ENCODE measurements at regions not wholly inside any gene's neighbourhood (a gene's known extent, or its start where the extent isn't known, plus 50 kb on each side); places are given as distances from the start of the nearest gene placed in this dataset.
"Not testable (repeated sequence)": the region's sequence is repeated elsewhere in the genome, so short reads cannot be mapped to it uniquely, and the experiment has no call there.

- not testable (repeated sequence) for DNase-seq
Measured at GRCh38 chrX:40788698-40789097, 53.4 kb upstream of the MED14 start.

GRCh38 chrX:40792433-40792832 lies 57.1 kb upstream of the MED14 start:
- DNase-seq, result no peak

- DNase-seq, result peak; percentile 29
Measured at GRCh38 chrX:40794829-40795130, 59.4 kb upstream of the MED14 start.

GRCh38 chrX:40799745-40800144 lies 64.4 kb upstream of the MED14 start:
- not testable (repeated sequence) for DNase-seq

- DNase-seq, result no peak
Measured at GRCh38 chrX:40805404-40805803, 70.1 kb upstream of the MED14 start.

- no peak for DNase-seq
Measured at GRCh38 chrX:40806513-40807220, 71.3 kb upstream of the MED14 start.

GRCh38 chrX:40807384-40807783 lies 72.0 kb upstream of the MED14 start:
- DNase-seq, result no peak

GRCh38 chrX:40808203-40808602 lies 72.9 kb upstream of the MED14 start:
- no peak for DNase-seq

- no peak for DNase-seq
Measured at GRCh38 chrX:40809210-40809609, 73.9 kb upstream of the MED14 start.

- not testable (repeated sequence) for DNase-seq
Measured at GRCh38 chrX:40815045-40815444, 79.7 kb upstream of the MED14 start.

- no peak for DNase-seq
Measured at GRCh38 chrX:40816906-40817305, 81.6 kb upstream of the MED14 start.

GRCh38 chrX:40818236-40818635 lies 82.9 kb upstream of the MED14 start:
- no peak for DNase-seq

- no peak for DNase-seq
Measured at GRCh38 chrX:40821780-40822179, 86.4 kb upstream of the MED14 start.

GRCh38 chrX:40827331-40827730 lies 92.0 kb upstream of the MED14 start:
- DNase-seq, result no peak

GRCh38 chrX:40831750-40832149 lies 96.4 kb upstream of the MED14 start:
- no peak for DNase-seq

- DNase-seq, result no peak
Measured at GRCh38 chrX:40832723-40833122, 97.4 kb upstream of the MED14 start.

- DNase-seq, result no peak
Measured at GRCh38 chrX:40834225-40834624, 98.9 kb upstream of the MED14 start.

GRCh38 chrX:40835526-40835925 lies 100.2 kb upstream of the MED14 start:
- DNase-seq, result no peak

GRCh38 chrX:40843643-40844042 lies 108.3 kb upstream of the MED14 start:
- no peak for DNase-seq

GRCh38 chrX:40844471-40844870 lies 109.1 kb upstream of the MED14 start:
- DNase-seq, result peak; percentile 41

GRCh38 chrX:40845331-40845911 lies 110.1 kb upstream of the MED14 start:
- DNase-seq, result peak; percentile 94

- DNase-seq, result peak; percentile 20
Measured at GRCh38 chrX:40849906-40850823, 114.8 kb upstream of the MED14 start.

GRCh38 chrX:40852586-40852985 lies 117.2 kb upstream of the MED14 start:
- DNase-seq, result no peak
